Skeletal muscle tissue (tissue), 3 donors: ENCODE measurements at regions not wholly inside any gene's neighbourhood (a gene's known extent, or its start where the extent isn't known, plus 50 kb on each side); places are given as distances from the start of the nearest gene placed in this dataset.
A peak's percentile ranks its signal among the peaks of the same experiment; 100 is the strongest.

ENCODE experiments used
- H3K27ac ChIP-seq: one replicate; pipeline ENCODE4 v1.7.0; 2013; ENCODE audit warnings: mild to moderate bottlenecking, low read depth, low read length, inconsistent platforms
- H3K27me3 ChIP-seq, 3 donors: one replicate each; pipeline ENCODE4 v1.7.0; 2013; ENCODE audit warnings: low read length in 3 of 3; ENCODE audit not compliant: control insufficient read depth in 3 of 3, insufficient read depth in 3 of 3
- H3K36me3 ChIP-seq, 3 donors: one replicate each; pipeline ENCODE4 v1.7.0; 2013; ENCODE audit warnings: low read length in 3 of 3; ENCODE audit not compliant: control insufficient read depth in 3 of 3, insufficient read depth in 3 of 3
- H3K4me1 ChIP-seq, 3 donors: one replicate each; pipeline ENCODE4 v1.7.0; 2013; ENCODE audit warnings: low read length in 3 of 3, mild to moderate bottlenecking in 3 of 3; ENCODE audit not compliant: control insufficient read depth in 3 of 3, insufficient read depth in 3 of 3
- H3K4me3 ChIP-seq, 3 donors: one replicate each; pipeline ENCODE4 v1.7.0; 2013; ENCODE audit warnings: low read length in 3 of 3
- H3K9ac ChIP-seq, 3 donors: one replicate each; pipeline ENCODE4 v1.7.0; 2013; ENCODE audit warnings: low read length in 3 of 3, mild to moderate bottlenecking in 3 of 3, moderate library complexity in 2 of 3, low read depth in 1 of 3
- H3K9me3 ChIP-seq, 3 donors: one replicate each; pipeline ENCODE4 v1.7.0; 2013; ENCODE audit warnings: low read length in 3 of 3; ENCODE audit not compliant: control insufficient read depth in 3 of 3
- donor health status: Osteomylitis.

GRCh38 chr10:10794046-10794445 lies 223.6 kb upstream of the CELF2 start:
- H3K4me1 ChIP-seq, result peaks cover 0 to 15% (median 4%) of the 10 kb centered on the region in 3 donors
- no peak overlapping the region for H3K27ac ChIP-seq
- no peak overlapping the region for H3K9ac ChIP-seq
- H3K27me3 ChIP-seq, result peaks cover 0 to 5% (median 3%) of the 10 kb centered on the region in 3 donors
- H3K9me3 ChIP-seq, result no peaks in the 10 kb centered on the region
- H3K4me3 ChIP-seq, result no peak overlapping the region
- H3K36me3 ChIP-seq, result no peaks in the 10 kb centered on the region

- Histone ChIP-seq H3K4me1 (peaks cover 0 to 15% (median 4%) of the 10 kb centered on the region in 3 donors), H3K36me3 (no peaks in the 10 kb centered on the region), H3K27ac (no peak overlapping the region), H3K9ac (no peak overlapping the region), H3K27me3 (peaks cover 0 to 5% (median 3%) of the 10 kb centered on the region in 3 donors), H3K9me3 (no peaks in the 10 kb centered on the region), H3K4me3 (no peak overlapping the region)
Observed at GRCh38 chr10:10794791-10795191, 222.9 kb upstream of the CELF2 start.

GRCh38 chr10:10796061-10796773 lies 221.5 kb upstream of the CELF2 start:
- Histone ChIP-seq H3K4me3 (peak overlapping the region in 1 of 3 donors; percentile 54), H3K9me3 (no peaks in the 10 kb centered on the region), H3K27me3 (peaks cover 0 to 5% (median 3%) of the 10 kb centered on the region in 3 donors), H3K4me1 (peaks cover 0 to 15% (median 4%) of the 10 kb centered on the region in 3 donors), H3K9ac (peak overlapping the region in 1 of 3 donors; percentile 51), H3K36me3 (no peaks in the 10 kb centered on the region), H3K27ac (peak overlapping the region; percentile 68)

- H3K4me3 ChIP-seq, result peak overlapping the region in 1 of 3 donors; percentile 54
- H3K27me3 ChIP-seq, result peaks cover 0 to 5% (median 3%) of the 10 kb centered on the region in 3 donors
- no peaks in the 10 kb centered on the region for H3K9me3 ChIP-seq
- peak overlapping the region in 1 of 3 donors; percentile 51 for H3K9ac ChIP-seq
- H3K36me3 ChIP-seq, result no peaks in the 10 kb centered on the region
- H3K4me1 ChIP-seq, result peaks cover 0 to 15% (median 4%) of the 10 kb centered on the region in 3 donors
- peak overlapping the region; percentile 68 for H3K27ac ChIP-seq
Observed at GRCh38 chr10:10796774-10797415, 220.8 kb upstream of the CELF2 start.

- peak overlapping the region in 2 of 3 donors; percentile 51 to 58 for H3K9ac ChIP-seq
- peaks cover 0 to 5% (median 3%) of the 10 kb centered on the region in 3 donors for H3K27me3 ChIP-seq
- H3K4me3 ChIP-seq, result peak overlapping the region in 1 of 3 donors; percentile 46
- peaks cover 0 to 15% (median 4%) of the 10 kb centered on the region in 3 donors for H3K4me1 ChIP-seq
- H3K36me3 ChIP-seq, result no peaks in the 10 kb centered on the region
- H3K27ac ChIP-seq, result peak overlapping the region; percentile 68
- no peaks in the 10 kb centered on the region for H3K9me3 ChIP-seq
Observed at GRCh38 chr10:10797513-10797912, 220.2 kb upstream of the CELF2 start.

GRCh38 chr10:10798102-10798863 lies 219.4 kb upstream of the CELF2 start:
- Histone ChIP-seq H3K27ac (peak overlapping the region; percentile 68), H3K9ac (peak overlapping the region; percentile 40 to 69 (median 58)), H3K36me3 (no peaks in the 10 kb centered on the region), H3K4me1 (peaks cover 0 to 22% (median 4%) of the 10 kb centered on the region in 3 donors), H3K27me3 (peaks cover 0 to 5% (median 3%) of the 10 kb centered on the region in 3 donors), H3K9me3 (no peaks in the 10 kb centered on the region), H3K4me3 (peak overlapping the region in 2 of 3 donors; percentile 6 to 46)

GRCh38 chr10:10798864-10799192 lies 218.8 kb upstream of the CELF2 start:
- no peaks in the 10 kb centered on the region for H3K9me3 ChIP-seq
- H3K27me3 ChIP-seq, result peaks cover 0 to 5% (median 3%) of the 10 kb centered on the region in 3 donors
- no peaks in the 10 kb centered on the region for H3K36me3 ChIP-seq
- peaks cover 0 to 27% (median 4%) of the 10 kb centered on the region in 3 donors for H3K4me1 ChIP-seq
- peak overlapping the region; percentile 40 to 58 (median 57) for H3K9ac ChIP-seq
- peak overlapping the region; percentile 68 for H3K27ac ChIP-seq
- peak overlapping the region in 1 of 3 donors; percentile 10 for H3K4me3 ChIP-seq

GRCh38 chr10:10800961-10801360 lies 216.7 kb upstream of the CELF2 start:
- H3K9ac ChIP-seq, result no peak overlapping the region
- no peak overlapping the region for H3K4me3 ChIP-seq
- peaks cover 2 to 25% (median 4%) of the 10 kb centered on the region in 3 donors for H3K4me1 ChIP-seq
- H3K36me3 ChIP-seq, result no peaks in the 10 kb centered on the region
- no peaks in the 10 kb centered on the region for H3K9me3 ChIP-seq
- H3K27ac ChIP-seq, result no peak overlapping the region
- H3K27me3 ChIP-seq, result peaks cover 0 to 5% (median 0%) of the 10 kb centered on the region in 3 donors

GRCh38 chr10:10803278-10803677 lies 214.4 kb upstream of the CELF2 start:
- peak overlapping the region; percentile 21 for H3K27ac ChIP-seq
- H3K9me3 ChIP-seq, result no peaks in the 10 kb centered on the region
- peaks cover 0 to 5% (median 0%) of the 10 kb centered on the region in 3 donors for H3K27me3 ChIP-seq
- no peak overlapping the region for H3K9ac ChIP-seq
- H3K4me3 ChIP-seq, result no peak overlapping the region
- no peaks in the 10 kb centered on the region for H3K36me3 ChIP-seq
- H3K4me1 ChIP-seq, result peaks cover 0 to 14% (median 2%) of the 10 kb centered on the region in 3 donors
